Breast epithelium (tissue), 3 donors: ENCODE measurements at regions not wholly inside any gene's neighbourhood (a gene's known extent, or its start where the extent isn't known, plus 50 kb on each side); places are given as distances from the start of the nearest gene placed in this dataset.

Source experiments
- CTCF ChIP-seq, 3 donors: fragments of 450-650 bp; IDR thresholded peaks; one replicate each; pipeline ENCODE4 v1.5.1; 2016 to 2017; ENCODE audit warnings: antibody characterized with exemption in 3 of 3, mild to moderate bottlenecking in 3 of 3, moderate library complexity in 3 of 3
- POLR2A ChIP-seq: fragments of 450-650 bp; IDR thresholded peaks from one replicate; pipeline ENCODE4 v1.6.1; 2016; ENCODE audit warnings: antibody characterized with exemption, mild to moderate bottlenecking, moderate library complexity
- POLR2AphosphoS5 ChIP-seq, 3 donors: sonication (generic); formaldehyde crosslinking; IDR thresholded peaks; one replicate each; pipeline ENCODE4 v1.6.1; 2017; ENCODE audit warnings: antibody characterized with exemption in 3 of 3

- TF ChIP-seq POLR2A, result no peak
- no peak for TF ChIP-seq POLR2AphosphoS5 (IDR thresholded peaks at IDR 0.05)
- no peak for TF ChIP-seq CTCF (IDR thresholded peaks at IDR 0.05)
Measured at GRCh38 chr17:83189044-83190003, 109.9 kb downstream of the METRNL start.
